ENCODE measurements at regions not wholly inside any gene's neighbourhood (a gene's known extent, or its start where the extent isn't known, plus 50 kb on each side); places are given as distances from the start of the nearest gene placed in this dataset.
"Not testable (repeated sequence)": the region's sequence is repeated elsewhere in the genome, so short reads cannot be mapped to it uniquely, and the experiment has no call there.

DNA sequence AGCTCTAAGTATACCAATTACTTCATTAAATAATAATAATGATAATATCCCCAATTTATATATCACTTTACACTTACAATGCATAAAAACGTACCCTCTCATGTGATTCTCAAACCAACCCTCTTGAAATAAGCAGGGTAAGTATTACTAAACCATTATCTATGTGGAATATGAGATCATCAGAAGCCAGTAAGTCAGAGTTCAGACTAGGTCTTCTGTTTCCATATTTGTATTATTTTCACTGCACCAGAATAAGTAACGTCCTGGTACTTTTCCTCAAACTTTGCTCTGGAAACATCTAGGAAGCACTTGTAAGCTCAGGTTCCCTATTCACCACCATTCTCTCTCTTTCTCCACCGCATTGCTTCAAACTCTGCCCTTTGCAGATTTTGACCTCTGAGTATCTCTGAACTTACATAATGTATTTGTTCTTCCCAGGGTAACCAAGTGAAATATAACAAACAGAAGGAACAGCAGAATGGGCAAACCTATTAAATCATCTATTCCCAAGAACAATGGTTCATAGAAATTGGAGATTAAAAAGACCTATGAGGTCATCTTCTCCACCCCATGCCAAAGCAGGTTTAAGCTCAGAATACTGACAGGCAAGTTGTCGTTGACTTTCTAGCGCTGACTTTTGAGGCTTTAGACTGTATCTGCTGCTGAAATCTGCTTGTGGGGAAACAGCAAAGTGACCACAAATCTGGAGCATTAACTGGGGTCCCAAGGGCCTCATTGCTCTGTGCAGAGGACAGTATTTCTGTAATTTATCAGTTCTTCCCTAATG, 161.3 kb upstream of the FAR2 start:
- no peaks in the 10 kb centered on the region for H3K4me1 Mint-ChIP-seq (ENCODE audit: low read depth)
- no peak overlapping the region for H3K27ac Mint-ChIP-seq
- H3K27me3 Mint-ChIP-seq (ENCODE audit: low read depth) = peaks cover 4% of the 10 kb centered on the region
- H3K36me3 Mint-ChIP-seq (ENCODE audit: low read depth) = no peaks in the 10 kb centered on the region
- H3K4me3 Mint-ChIP-seq = no peak overlapping the region
- no peaks in the 10 kb centered on the region for H3K9me3 Mint-ChIP-seq

DNA sequence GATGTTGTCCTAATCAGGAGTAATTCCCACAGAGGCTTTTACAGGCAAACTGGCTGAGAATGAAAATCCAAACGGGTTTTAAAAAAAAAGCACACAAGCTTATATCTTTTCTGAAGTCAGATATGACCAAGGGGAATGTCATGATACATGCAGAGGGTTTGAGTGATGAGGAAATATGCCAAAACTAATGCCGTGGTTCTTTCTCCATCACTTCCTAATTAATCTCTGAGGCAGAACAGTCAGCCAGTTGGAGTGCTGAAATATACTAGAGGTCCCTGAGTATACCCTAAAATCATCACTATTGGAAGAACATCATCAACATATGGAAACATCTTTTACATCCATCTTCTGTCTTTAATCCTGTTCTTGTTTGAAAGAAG, 160.8 kb upstream of the FAR2 start:
- H3K27ac Mint-ChIP-seq = no peak overlapping the region
- H3K4me1 Mint-ChIP-seq (ENCODE audit: low read depth) = no peaks in the 10 kb centered on the region
- H3K36me3 Mint-ChIP-seq (ENCODE audit: low read depth) = no peaks in the 10 kb centered on the region
- peaks cover 4% of the 10 kb centered on the region for H3K27me3 Mint-ChIP-seq (ENCODE audit: low read depth)
- H3K9me3 Mint-ChIP-seq = no peaks in the 10 kb centered on the region
- H3K4me3 Mint-ChIP-seq = no peak overlapping the region

DNA sequence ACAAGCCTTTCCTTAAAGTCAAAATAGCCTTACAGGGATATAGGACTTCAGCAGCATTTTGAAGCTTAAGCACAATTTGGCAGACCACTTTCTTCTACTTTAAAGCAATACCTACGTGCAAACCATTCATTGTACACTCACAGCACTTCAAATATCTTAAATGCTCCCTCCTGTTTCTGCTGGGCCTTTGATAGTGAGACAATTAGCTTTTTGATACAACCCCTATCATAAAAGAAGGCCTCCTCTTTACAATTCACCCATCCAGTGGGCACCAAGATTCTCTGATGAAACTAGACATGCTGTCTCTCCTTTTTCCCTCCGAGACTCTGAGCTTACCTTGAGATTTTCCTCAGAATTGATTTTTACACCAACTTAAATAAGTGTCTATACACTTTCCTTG, 157.5 kb upstream of the FAR2 start:
- Mint-ChIP-seq H3K27me3 (ENCODE audit: low read depth) (peaks cover 4% of the 10 kb centered on the region), H3K27ac (no peak overlapping the region), H3K9me3 (no peaks in the 10 kb centered on the region), H3K4me3 (no peak overlapping the region), H3K36me3 (ENCODE audit: low read depth) (no peaks in the 10 kb centered on the region), H3K4me1 (ENCODE audit: low read depth) (no peaks in the 10 kb centered on the region)

DNA sequence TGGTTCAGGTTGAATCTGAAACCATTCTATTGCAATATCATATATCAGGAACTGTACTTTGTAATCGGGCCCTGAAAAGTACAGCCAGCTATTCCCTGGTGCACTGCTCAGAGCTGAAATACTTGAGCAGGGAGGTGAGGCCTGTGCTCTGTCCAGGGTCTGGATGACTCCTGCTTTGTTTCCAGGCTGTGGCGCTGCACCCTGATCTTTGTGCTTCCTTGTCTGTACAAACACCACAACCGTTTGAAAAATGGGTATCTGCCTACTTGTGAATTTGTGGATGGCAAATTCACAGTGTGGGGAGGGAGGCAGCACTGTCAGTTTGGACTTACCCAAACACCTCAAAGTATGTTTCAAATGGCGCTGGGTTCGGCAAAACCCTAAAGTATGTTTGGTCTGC, 155.4 kb upstream of the FAR2 start:
- no peaks in the 10 kb centered on the region for H3K4me1 Mint-ChIP-seq (ENCODE audit: low read depth)
- no peaks in the 10 kb centered on the region for H3K36me3 Mint-ChIP-seq (ENCODE audit: low read depth)
- peaks cover 4% of the 10 kb centered on the region for H3K27me3 Mint-ChIP-seq (ENCODE audit: low read depth)
- no peak overlapping the region for H3K4me3 Mint-ChIP-seq
- no peak overlapping the region for H3K27ac Mint-ChIP-seq
- no peaks in the 10 kb centered on the region for H3K9me3 Mint-ChIP-seq

DNA sequence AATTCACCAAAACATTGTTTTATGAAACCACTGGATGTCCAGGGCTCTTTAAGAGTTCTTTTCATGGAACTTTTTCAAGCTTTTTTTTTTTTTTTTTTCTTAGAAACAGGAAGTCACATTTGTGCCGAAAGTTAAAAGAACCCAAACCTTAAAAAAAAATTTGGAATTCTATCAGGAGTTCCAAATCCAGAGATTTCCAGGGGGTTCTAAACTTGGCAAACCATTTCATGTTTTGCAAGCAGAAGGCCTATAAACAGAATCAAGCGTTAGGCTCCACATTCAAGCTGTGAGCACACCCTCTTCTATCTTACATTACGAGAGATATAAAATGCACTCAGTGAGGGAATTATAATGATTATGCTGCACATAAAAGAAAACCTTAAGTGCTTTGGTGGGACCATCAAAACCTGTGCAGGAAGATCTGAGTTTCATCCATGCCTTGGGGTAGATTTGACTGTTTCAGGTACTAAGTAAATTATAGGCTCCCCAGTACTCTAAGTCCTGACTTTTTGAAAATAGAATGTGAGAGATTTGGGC, 154.8 kb upstream of the FAR2 start:
- H3K4me3 Mint-ChIP-seq = no peak overlapping the region
- peaks cover 4% of the 10 kb centered on the region for H3K27me3 Mint-ChIP-seq (ENCODE audit: low read depth)
- H3K27ac Mint-ChIP-seq = no peak overlapping the region
- H3K9me3 Mint-ChIP-seq = no peaks in the 10 kb centered on the region
- no peaks in the 10 kb centered on the region for H3K36me3 Mint-ChIP-seq (ENCODE audit: low read depth)
- no peaks in the 10 kb centered on the region for H3K4me1 Mint-ChIP-seq (ENCODE audit: low read depth)

DNA sequence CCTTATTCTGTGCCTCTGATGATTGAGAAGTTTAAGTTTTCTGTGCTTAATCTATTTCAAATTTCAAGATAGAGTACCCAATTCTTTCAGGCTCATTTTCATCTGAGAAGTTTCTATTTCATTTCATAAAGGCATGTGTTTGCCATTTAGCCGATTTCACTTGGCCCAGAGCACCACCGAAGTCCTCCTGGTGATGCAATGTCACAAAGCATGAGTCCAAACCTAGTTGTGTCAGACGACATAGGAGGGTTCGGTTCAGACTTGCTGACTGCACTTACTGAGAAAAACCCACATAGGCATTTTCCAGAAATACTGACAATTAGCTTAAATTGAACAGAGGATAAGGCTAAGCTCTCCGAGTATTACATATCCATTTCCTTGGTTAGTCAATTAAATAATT, 152.4 kb upstream of the FAR2 start:
- H3K9me3 Mint-ChIP-seq = no peaks in the 10 kb centered on the region
- H3K27ac Mint-ChIP-seq = no peak overlapping the region
- H3K27me3 Mint-ChIP-seq (ENCODE audit: low read depth) = peaks cover 3% of the 10 kb centered on the region
- H3K4me1 Mint-ChIP-seq (ENCODE audit: low read depth) = no peaks in the 10 kb centered on the region
- no peak overlapping the region for H3K4me3 Mint-ChIP-seq
- no peaks in the 10 kb centered on the region for H3K36me3 Mint-ChIP-seq (ENCODE audit: low read depth)

DNA sequence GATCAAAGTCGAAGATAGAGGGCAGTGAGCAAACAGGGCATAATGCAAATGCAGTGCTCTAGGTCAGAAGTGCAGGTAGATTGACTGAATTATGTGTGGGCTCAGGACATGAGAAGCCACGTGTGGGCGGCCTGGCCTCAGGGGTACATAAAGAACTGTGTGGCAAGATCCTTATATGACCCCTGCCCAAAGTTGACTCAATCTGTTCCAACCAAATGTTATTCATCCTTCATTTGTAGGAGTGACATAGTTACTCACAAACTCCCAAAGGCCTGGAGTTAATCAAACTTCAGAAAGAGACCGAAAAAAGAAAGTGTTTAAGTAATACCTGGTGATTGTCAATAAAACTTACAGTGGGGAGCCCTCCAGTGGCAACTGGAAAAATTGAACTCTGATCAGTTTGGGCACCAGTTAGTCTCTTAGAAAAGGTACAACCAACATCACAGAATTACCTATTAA, 150.4 kb upstream of the FAR2 start:
- H3K4me1 Mint-ChIP-seq (ENCODE audit: low read depth) = no peaks in the 10 kb centered on the region
- no peaks in the 10 kb centered on the region for H3K27me3 Mint-ChIP-seq (ENCODE audit: low read depth)
- H3K9me3 Mint-ChIP-seq = no peaks in the 10 kb centered on the region
- H3K36me3 Mint-ChIP-seq (ENCODE audit: low read depth) = no peaks in the 10 kb centered on the region
- H3K4me3 Mint-ChIP-seq = no peak overlapping the region
- H3K27ac Mint-ChIP-seq = no peak overlapping the region

DNA sequence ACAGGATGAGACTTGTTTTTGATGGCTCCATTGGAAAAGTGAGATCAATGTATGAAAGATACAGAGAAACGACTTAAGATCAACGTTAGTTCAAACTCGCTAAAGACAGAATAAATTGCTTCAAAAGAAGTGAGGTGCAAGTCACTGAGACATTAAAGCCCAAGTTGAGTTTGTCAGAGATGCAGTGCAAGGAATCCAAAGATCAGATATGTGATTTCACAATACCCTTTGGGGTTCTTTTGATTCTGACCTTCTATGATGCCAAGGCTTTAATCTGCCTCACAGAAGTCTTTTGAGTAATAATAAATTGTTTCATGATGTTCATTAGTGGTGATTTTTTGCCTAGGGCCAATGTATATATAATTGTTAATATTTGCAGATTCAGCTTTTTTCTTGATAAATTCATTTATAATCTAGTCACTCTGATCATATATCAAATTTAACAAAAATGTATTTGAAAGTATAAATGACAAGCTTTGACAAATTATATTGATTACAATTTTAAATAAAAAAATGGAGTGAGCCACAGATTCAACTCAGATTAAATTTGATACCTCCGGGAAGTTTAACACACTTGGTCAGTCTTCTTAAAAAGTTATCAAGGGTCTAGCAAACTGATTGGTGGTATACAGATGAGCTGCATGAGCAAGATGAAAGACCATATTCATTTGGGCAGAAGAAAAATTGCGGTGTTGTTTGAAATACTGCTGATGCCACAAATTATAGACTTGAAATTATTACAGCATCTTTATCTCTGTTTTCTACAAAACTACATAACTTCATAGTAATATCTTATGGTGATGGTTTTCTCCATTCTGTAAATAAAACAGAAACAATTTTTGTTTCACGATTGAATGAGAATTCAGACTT, 144.8 kb upstream of the FAR2 start:
- Mint-ChIP-seq H3K27ac (no peak overlapping the region), H3K27me3 (ENCODE audit: low read depth) (no peaks in the 10 kb centered on the region), H3K9me3 (no peaks in the 10 kb centered on the region), H3K4me3 (no peak overlapping the region), H3K4me1 (ENCODE audit: low read depth) (no peaks in the 10 kb centered on the region), H3K36me3 (ENCODE audit: low read depth) (no peaks in the 10 kb centered on the region)

DNA sequence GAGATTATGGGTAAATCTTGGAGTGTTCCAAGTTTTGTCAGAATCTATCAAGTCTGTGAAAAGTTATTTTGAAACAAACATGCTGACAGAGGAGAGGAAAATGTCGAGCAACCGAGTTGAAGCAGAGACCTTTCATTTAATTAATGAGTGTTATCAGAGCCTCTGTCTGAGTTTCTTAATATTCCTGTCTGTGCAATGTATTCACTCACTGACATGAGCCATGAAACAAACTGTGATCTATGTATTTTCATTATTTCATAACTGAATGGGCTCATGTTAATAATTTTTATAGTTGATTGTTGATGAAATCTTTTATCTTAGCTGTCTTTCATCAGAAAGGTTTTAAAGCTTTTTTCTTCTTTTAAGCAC, 144.2 kb upstream of the FAR2 start:
- no peak overlapping the region for H3K4me3 Mint-ChIP-seq
- H3K27ac Mint-ChIP-seq = no peak overlapping the region
- H3K9me3 Mint-ChIP-seq = no peaks in the 10 kb centered on the region
- H3K36me3 Mint-ChIP-seq (ENCODE audit: low read depth) = no peaks in the 10 kb centered on the region
- no peaks in the 10 kb centered on the region for H3K4me1 Mint-ChIP-seq (ENCODE audit: low read depth)
- no peaks in the 10 kb centered on the region for H3K27me3 Mint-ChIP-seq (ENCODE audit: low read depth)

DNA sequence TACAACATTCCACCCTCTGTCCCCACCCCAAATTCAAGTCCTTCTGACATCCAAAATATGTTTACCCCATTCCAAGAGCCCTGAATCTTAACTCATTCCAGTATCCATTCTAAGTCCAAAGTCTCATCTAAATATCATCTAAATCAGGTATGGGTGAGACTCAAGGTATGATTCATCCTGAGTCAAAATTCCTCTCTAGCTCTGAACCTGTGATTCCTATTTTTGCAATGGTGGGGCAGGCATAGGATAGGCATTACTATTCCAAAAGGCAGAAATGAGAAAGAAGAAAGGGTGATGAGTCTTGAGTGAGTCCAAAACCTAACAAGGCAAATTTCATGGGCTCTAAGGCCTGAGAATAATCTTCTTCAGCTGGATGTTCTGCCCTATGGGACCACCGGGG, 140.3 kb upstream of the FAR2 start:
- H3K27me3 Mint-ChIP-seq (ENCODE audit: low read depth) = no peaks in the 10 kb centered on the region

DNA sequence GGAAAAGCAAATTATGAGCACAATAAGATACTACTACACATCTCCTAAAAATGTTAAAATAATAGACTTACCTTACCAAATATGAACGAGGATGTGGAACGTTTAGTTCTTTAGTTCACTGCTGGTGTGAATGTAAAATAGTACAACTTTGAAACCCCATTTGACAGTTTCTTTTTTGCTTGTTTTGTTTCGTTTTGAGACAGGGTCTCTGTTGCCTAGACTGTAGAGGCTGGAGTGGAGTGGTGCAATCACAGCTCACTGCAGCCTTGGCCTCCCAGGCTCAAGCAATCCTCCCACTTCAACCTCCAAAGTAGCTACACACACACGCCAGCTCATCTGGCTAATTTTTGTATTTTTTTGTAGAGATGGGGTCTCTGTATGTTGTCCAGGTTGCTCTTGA, 136.4 kb upstream of the FAR2 start:
- Mint-ChIP-seq H3K4me1 (ENCODE audit: low read depth) (no peaks in the 10 kb centered on the region), H3K4me3 (no peak overlapping the region), H3K36me3 (ENCODE audit: low read depth) (no peaks in the 10 kb centered on the region), H3K27me3 (ENCODE audit: low read depth) (no peaks in the 10 kb centered on the region), H3K9me3 (no peaks in the 10 kb centered on the region), H3K27ac (no peak overlapping the region)

More for the DNA sequence above, 140.3 kb upstream of the FAR2 start:
- Mint-ChIP-seq H3K4me1 (ENCODE audit: low read depth) (no peaks in the 10 kb centered on the region), H3K9me3 (no peaks in the 10 kb centered on the region), H3K36me3 (ENCODE audit: low read depth) (no peaks in the 10 kb centered on the region), H3K4me3 (no peak overlapping the region), H3K27ac (no peak overlapping the region)

DNA sequence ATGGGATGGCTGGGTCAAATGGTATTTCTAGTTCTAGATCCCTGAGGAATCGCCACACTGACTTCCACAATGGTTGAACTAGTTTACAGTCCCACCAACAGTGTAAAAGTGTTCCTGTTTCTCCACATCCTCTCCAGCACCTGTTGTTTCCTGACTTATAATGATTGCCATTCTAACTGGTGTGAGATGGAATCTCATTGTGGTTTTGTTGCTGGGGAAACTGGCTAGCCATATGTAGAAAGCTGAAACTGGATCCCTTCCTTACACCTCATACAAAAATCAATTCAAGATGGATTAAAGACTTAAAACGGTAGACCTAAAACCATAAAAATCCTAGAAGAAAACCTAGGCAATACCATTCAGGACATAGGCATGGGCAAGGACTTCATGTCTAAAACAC, 131.5 kb upstream of the FAR2 start:
- H3K27ac Mint-ChIP-seq; H3K4me3 Mint-ChIP-seq; H3K9me3 Mint-ChIP-seq; H3K27me3 Mint-ChIP-seq (ENCODE audit: low read depth); H3K36me3 Mint-ChIP-seq (ENCODE audit: low read depth); H3K4me1 Mint-ChIP-seq (ENCODE audit: low read depth): not testable (repeated sequence)

DNA sequence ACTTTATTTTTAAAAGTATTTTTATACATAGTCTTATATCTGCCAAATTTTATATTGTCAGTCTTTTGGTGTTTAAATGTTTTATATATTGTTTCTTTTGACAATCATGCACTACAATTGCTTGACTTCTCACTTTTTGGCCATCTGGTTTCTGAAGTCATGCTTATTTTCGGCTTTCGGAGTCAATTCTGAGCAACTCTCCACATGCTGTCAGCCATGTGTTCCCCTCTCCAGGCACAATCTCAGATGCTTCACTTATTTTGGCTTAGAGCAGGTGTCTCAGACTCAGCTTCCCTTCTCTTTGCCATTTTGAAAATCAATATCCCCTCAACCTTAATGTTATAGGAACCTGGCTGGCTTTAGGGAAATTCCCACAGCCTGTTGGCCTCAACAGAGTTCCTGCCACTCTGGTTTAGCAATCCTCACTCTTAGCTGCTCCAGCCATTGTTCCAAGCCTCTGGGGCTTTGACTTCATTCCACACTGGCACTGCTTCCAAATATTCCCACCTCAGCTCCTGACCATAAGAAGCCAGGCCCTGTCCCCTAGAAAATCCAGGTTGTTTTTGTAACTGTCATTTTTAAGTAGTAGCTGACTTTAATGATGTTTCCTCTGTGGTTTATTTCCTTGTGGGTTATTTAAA, 125.5 kb upstream of the FAR2 start:
- Mint-ChIP-seq H3K9me3 (no peaks in the 10 kb centered on the region), H3K4me3 (no peak overlapping the region), H3K36me3 (ENCODE audit: low read depth) (no peaks in the 10 kb centered on the region), H3K27me3 (ENCODE audit: low read depth) (no peaks in the 10 kb centered on the region), H3K27ac (no peak overlapping the region), H3K4me1 (ENCODE audit: low read depth) (no peaks in the 10 kb centered on the region)

DNA sequence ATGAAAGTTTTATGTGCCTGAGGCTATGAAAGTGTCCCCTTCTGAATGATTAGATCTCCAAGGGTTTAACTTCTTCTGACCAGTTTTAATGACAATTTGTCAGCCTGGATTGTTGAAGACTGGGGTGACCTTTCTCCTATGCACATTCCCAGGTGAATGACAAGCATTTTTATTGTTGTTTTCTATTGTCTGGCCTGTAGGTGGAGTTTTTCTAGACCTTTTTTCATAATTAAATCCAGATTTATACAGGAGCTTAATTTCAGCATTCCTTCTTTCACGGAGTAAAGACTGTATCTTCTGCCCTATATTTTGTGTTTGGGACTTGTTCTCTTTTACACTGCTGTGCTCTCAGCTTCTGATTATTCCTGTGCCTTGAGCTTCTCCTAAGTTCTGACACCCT, 125.0 kb upstream of the FAR2 start:
- no peaks in the 10 kb centered on the region for H3K36me3 Mint-ChIP-seq (ENCODE audit: low read depth)
- no peaks in the 10 kb centered on the region for H3K9me3 Mint-ChIP-seq
- no peaks in the 10 kb centered on the region for H3K27me3 Mint-ChIP-seq (ENCODE audit: low read depth)
- H3K4me3 Mint-ChIP-seq = no peak overlapping the region
- no peaks in the 10 kb centered on the region for H3K4me1 Mint-ChIP-seq (ENCODE audit: low read depth)
- no peak overlapping the region for H3K27ac Mint-ChIP-seq

DNA sequence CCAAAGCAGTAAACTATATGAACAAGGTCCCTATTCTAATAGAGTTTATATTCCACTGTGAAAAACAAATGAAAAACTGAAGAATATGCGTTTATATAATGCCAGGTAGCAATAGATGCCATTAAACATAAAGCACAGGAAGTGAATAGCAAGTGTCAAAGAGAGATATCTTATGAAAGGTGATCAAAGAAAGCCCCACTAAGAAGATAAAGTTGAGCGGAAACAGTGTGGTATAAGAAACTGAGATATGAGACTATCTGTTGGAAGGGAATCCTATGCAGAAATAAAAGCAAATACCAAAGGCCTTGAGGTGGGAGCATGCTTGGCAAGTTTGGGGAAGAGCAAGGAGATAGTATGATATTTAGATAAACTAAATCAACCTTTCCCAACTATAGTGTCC, 123.1 kb upstream of the FAR2 start:
- Mint-ChIP-seq H3K9me3 (no peaks in the 10 kb centered on the region), H3K4me1 (ENCODE audit: low read depth) (no peaks in the 10 kb centered on the region), H3K27ac (no peak overlapping the region), H3K27me3 (ENCODE audit: low read depth) (peaks cover 6% of the 10 kb centered on the region), H3K4me3 (no peak overlapping the region), H3K36me3 (ENCODE audit: low read depth) (no peaks in the 10 kb centered on the region)
